Keratinocyte (primary cell): ENCODE measurements at regions not wholly inside any gene's neighbourhood (a gene's known extent, or its start where the extent isn't known, plus 50 kb on each side); places are given as distances from the start of the nearest gene placed in this dataset.

ENCODE experiments used
- DNase-seq: peaks from one replicate; pipeline ENCODE4 v3.0.0-alpha.2; 2011; ENCODE audit warnings: low read depth, missing footprints, low spot score
- FAIRE-seq: peaks from 2 replicates; lab custom pipeline; 2011; peaks lifted over from hg19 to GRCh38; lab: Jason Lieb, UNC
- H2AFZ ChIP-seq: 2 replicates; pipeline ENCODE4 v1.6.0; 2012; ENCODE audit warnings: low read length, control low read depth, inconsistent platforms; ENCODE audit not compliant: control insufficient read depth
- H3K27ac ChIP-seq: 2 replicates; pipeline ENCODE4 v1.5.1; 2011; ENCODE audit warnings: low read length; ENCODE audit not compliant: control insufficient read depth, insufficient read depth
- H3K27me3 ChIP-seq: 3 replicates; pipeline ENCODE4 v1.6.0; 2011; ENCODE audit warnings: low read length; ENCODE audit not compliant: control insufficient read depth, insufficient read depth; ENCODE audit errors: extremely low read depth
- H3K36me3 ChIP-seq, 2 experiments: 2 replicates in 1 of 2; 3 replicates in 1 of 2; pipeline ENCODE4 v1.5.1; 2011; ENCODE audit warnings: low read length in 2 of 2, mild to moderate bottlenecking in 1 of 2; ENCODE audit not compliant: control insufficient read depth in 2 of 2, insufficient read depth in 2 of 2; ENCODE audit errors: extremely low read depth in 1 of 2
- H3K4me1 ChIP-seq: 3 replicates; pipeline ENCODE4 v1.5.1; 2011; ENCODE audit warnings: low read length; ENCODE audit not compliant: control insufficient read depth, insufficient read depth; ENCODE audit errors: extremely low read depth
- H3K4me2 ChIP-seq: 3 replicates; pipeline ENCODE4 v1.6.0; 2011; ENCODE audit warnings: low read depth, low read length; ENCODE audit not compliant: control insufficient read depth, insufficient read depth; ENCODE audit errors: extremely low read depth
- H3K4me3 ChIP-seq, 3 experiments: fragments of 200-600 bp in 1 of 3; sonication (generic) in 1 of 3; 2 replicates in 2 of 3; 3 replicates in 1 of 3; pipeline ENCODE4 v1.5.1; 2011 to 2016; ENCODE audit warnings: low read length in 3 of 3, mild to moderate bottlenecking in 3 of 3, control low read depth in 2 of 3, inconsistent platforms in 1 of 3, low read depth in 1 of 3, mixed read lengths in 1 of 3, mixed run types in 1 of 3, moderate library complexity in 1 of 3; ENCODE audit not compliant: control insufficient read depth in 2 of 3, insufficient read depth in 2 of 3; ENCODE audit errors: extremely low read depth in 1 of 3
- H3K79me2 ChIP-seq: 2 replicates; pipeline ENCODE4 v1.6.0; 2012; ENCODE audit warnings: low read length; ENCODE audit not compliant: control insufficient read depth, insufficient read depth
- H3K9ac ChIP-seq: 3 replicates; pipeline ENCODE4 v1.6.0; 2011; ENCODE audit warnings: low read length; ENCODE audit not compliant: control insufficient read depth, insufficient read depth; ENCODE audit errors: extremely low read depth
- H3K9me1 ChIP-seq: 3 replicates; pipeline ENCODE4 v1.6.0; 2011; ENCODE audit warnings: low read length; ENCODE audit not compliant: control insufficient read depth, insufficient read depth; ENCODE audit errors: extremely low read depth
- H3K9me3 ChIP-seq: 2 replicates; pipeline ENCODE4 v1.5.1; 2012; ENCODE audit warnings: low read depth, low read length; ENCODE audit not compliant: control insufficient read depth
- H4K20me1 ChIP-seq: 3 replicates; pipeline ENCODE4 v1.6.0; 2011; ENCODE audit warnings: low read length; ENCODE audit not compliant: control insufficient read depth, insufficient read depth; ENCODE audit errors: extremely low read depth
- CTCF ChIP-seq, 3 experiments: IDR thresholded peaks in 1 of 3; conservative IDR thresholded peaks in 1 of 3; optimal IDR thresholded peaks in 1 of 3; 2 replicates in 2 of 3; 3 replicates in 1 of 3; pipeline versions ENCODE3 to v1.5.1; 2011; ENCODE audit warnings: low read length in 3 of 3, mild to moderate bottlenecking in 3 of 3, moderate library complexity in 2 of 3, control low read depth in 1 of 3, inconsistent platforms in 1 of 3; ENCODE audit not compliant: insufficient read depth in 2 of 3; ENCODE audit errors: extremely low read depth in 1 of 3
- EZH2 ChIP-seq: IDR thresholded peaks from one replicate; pipeline ENCODE4 v1.6.1; 2012; ENCODE audit warnings: inconsistent platforms, mild to moderate bottlenecking, low read length, moderate library complexity
- dilution Hi-C: fragments of 300-500 bp; cut with MboI; formaldehyde crosslinking; loops from one replicate; pipeline ENCODE4 v1.7.0; 2020; ENCODE audit warnings: low sequenced_read_pairs; ENCODE audit not compliant: extremely low pct_ligation_motif_present

GRCh38 chr3:180277041-180277440, 240.3 kb upstream of the PEX5L start:
- DNase-seq (no peak), FAIRE-seq (no peak)
- H3K9me3 ChIP-seq, result no peaks in the 10 kb centered on the region
- no peaks in the 10 kb centered on the region for H3K27me3 ChIP-seq
- no peak overlapping the region for H3K27ac ChIP-seq
- no peak for TF ChIP-seq CTCF (optimal IDR thresholded peaks at IDR 0.05 in 1 of 3, IDR thresholded peaks at IDR 0.05 in 1 of 3, conservative IDR thresholded peaks at IDR 0.05 in 1 of 3; ENCODE audit: extremely low read depth in 1 of 3, insufficient read depth in 2 of 3, low read length in 3 of 3)
- TF ChIP-seq EZH2, result no peak
- no peaks in the 10 kb centered on the region for H4K20me1 ChIP-seq
- H3K9me1 ChIP-seq, result no peaks in the 10 kb centered on the region
- no peaks in the 10 kb centered on the region for H3K79me2 ChIP-seq
- dilution Hi-C loops, result no loop called here
- H3K4me2 ChIP-seq, result no peak overlapping the region
- H3K9ac ChIP-seq, result no peak overlapping the region
- no peaks in the 10 kb centered on the region for H3K4me1 ChIP-seq
- H3K4me3 ChIP-seq, result no peak overlapping the region
- H2AFZ ChIP-seq, result no peak overlapping the region
- no peaks in the 10 kb centered on the region for H3K36me3 ChIP-seq

GRCh38 chr3:180278583-180279188, 241.9 kb upstream of the PEX5L start:
- Histone ChIP-seq H4K20me1 (no peaks in the 10 kb centered on the region), H3K9me1 (no peaks in the 10 kb centered on the region), H3K9ac (no peak overlapping the region), H3K27ac (no peak overlapping the region), H3K79me2 (no peaks in the 10 kb centered on the region), H3K4me2 (no peak overlapping the region), H3K9me3 (no peaks in the 10 kb centered on the region), H3K4me1 (no peaks in the 10 kb centered on the region), H3K4me3 (no peak overlapping the region), H2AFZ (no peak overlapping the region), H3K27me3 (no peaks in the 10 kb centered on the region), H3K36me3 (no peaks in the 10 kb centered on the region)
- TF ChIP-seq EZH2, result no peak
- TF ChIP-seq CTCF (optimal IDR thresholded peaks at IDR 0.05 in 1 of 3, IDR thresholded peaks at IDR 0.05 in 1 of 3, conservative IDR thresholded peaks at IDR 0.05 in 1 of 3; ENCODE audit: extremely low read depth in 1 of 3, insufficient read depth in 2 of 3, low read length in 3 of 3), result no peak
- DNase-seq, result no peak
- no peak for FAIRE-seq
- dilution Hi-C loops, result no loop called here
